NCI-H748 treated with DMSO at 0.1 percent for 48 hours (cell line): ENCODE measurements at regions not wholly inside any gene's neighbourhood (a gene's known extent, or its start where the extent isn't known, plus 50 kb on each side); places are given as distances from the start of the nearest gene placed in this dataset.

Source experiments
- DNase-seq: peaks from one replicate; lab custom pipeline; 2025; lab: John Stamatoyannopoulos, UW

DNA sequence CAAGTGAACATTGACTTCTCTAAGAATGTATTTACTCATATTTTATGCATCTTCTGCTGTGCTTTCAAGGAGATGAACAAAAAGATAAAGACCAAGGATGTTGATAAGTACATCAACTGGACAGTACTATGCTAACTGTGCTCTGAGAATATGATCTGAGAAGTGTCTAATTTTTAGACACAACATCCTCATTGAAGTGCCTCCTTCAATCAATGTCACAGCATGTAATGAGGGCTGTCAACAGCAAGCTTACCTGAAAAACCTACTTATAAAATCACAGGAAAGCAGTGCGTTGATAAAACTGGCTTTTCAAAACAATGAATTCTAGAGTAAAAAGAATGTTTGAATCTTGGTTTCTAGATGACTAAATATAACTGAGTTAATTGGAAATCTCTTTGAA lies 452.9 kb upstream of the DSEL start:
- DNase-seq = no peak

DNA sequence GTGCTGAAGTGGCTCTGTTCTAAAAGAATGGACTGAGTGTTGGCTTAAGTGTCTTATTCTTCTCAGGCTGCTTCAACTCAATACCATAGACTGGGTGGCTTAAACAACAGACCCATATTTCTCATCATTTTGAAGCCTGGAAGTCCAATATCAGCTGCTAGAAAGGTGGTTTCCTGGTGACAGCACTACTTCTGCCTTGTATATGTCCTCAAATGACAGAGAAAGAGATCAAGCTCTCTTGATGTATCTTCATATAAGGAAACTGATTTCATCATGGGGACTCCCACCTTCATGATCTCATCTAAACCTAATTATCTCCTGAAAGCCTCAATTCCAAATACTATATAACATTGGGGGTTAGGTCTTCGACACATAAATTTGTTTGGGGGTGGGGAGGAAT lies 449.7 kb upstream of the DSEL start:
- no peak for DNase-seq

DNA sequence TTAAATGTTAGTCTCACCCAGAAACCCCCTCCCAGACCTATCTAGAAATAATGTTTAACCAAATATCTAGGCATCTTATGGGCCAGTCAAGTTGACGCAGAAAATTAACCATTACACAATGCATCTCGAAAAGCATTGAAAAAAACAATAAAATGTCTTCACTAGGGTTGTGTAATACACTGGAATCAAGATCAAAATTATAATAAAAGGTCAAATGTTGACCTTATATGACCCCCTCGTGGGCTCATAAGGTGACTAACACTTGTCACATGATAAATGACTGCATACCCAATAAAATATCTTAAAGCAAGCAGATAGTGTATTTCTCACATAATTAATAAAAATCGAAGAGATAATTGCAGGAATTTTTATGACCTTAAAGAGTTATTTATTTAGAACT lies 447.9 kb upstream of the DSEL start:
- DNase-seq = no peak

DNA sequence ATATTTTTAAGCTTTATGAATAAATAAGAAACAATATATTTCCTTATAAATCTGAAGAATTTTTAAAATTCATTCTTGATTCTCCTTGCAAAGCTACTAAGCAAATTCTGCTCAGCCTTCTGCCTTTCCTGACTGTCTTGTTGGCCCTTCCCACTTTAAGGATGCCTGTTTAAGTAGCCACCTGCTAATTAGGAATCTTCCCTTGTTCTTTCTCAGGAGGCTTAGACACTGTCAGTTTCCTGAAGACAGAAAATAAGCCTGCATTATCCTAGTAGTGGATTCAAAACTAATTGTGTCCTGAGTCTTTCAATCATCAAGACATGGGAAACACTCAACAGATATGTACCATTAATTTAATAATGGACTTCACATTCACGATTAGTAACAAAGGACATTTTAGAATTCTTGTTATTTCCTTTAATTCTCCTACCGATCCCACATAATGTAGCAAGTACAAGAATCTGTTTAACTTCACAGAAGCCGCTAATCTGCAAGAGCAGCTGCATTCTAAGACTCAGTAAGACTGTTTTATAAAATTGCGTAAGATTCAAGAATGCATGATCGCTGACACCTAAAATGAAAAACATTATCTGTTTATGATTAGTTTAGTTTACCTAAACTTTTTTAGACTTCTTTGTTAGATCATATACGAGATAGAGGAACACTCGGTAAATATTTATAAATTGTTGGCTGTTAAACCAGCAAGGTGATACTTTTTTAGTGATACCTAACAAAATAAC lies 445.4 kb upstream of the DSEL start:
- DNase-seq = no peak

DNA sequence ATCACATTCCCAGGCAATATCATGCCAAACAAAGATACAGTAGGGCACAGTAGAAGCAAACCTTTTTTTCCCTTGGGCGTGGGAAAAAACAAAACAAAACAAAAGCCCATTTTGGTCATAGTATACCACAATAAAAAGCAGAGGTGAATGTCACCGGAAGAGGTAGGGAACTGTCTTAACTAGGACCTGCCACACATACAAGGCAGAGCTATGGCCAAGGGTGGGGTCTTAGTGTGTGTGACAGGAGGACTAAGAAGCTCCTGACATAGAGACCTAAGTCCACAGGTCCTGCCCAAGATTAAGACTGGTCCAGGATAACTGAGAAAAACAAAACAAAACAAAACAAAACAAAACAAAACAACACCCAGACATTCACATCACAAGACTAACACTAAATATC lies 441.2 kb upstream of the DSEL start:
- peak; percentile 29 for DNase-seq

DNA sequence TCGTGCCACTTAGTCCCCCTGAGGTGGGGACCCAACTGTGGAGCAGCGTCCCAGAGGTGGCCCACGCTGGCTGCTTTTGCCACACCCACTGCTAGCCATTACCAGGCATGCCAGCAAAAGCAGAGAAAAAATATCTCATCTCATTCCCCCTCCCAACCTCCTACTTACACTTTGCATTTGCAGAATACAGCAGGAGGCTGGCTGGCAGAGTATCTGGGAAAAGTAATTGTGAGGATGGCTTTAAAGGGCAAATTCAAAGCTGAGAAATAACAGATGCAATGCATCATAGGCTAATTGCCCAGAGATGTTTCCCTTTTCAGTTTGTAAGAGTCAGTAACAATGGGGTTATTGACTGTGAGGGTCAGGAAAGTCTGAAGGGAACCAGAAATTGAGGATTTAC lies 438.1 kb upstream of the DSEL start:
- DNase-seq = no peak

DNA sequence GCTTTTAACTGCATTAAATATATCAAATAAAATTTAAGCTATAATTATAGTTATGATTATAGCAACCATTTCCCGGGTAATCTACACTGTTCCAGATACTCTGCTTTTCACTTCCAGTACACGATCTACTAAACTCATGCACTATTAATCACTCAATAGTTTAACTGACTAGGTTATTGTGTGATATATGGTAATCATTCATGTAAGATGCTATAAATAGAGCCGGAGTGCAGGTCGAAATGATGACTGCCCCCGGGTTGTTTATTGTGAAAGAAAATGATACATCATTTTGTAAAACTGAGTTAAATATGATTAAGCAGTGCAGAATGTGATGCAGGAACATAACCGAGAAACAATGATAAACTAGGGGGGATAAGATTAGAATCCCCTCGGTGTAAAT lies 434.6 kb upstream of the DSEL start:
- no peak for DNase-seq

DNA sequence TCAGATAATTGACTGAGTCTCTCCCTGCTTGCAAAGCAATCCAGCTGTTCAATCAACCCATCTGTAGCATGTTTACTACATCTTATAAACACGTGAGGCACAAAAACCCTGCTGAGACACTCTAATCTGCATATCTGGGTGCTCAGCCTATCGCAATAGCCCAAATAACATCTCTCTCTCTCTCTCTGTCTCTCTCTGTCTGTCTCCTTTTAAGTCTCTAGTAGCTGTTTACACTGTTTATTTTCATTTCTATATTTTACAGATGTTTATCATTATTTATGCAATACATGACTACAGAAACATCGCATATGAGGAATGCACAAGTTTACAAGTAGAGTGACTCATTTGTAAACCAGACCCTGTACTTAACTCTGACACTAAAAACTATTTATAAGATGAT lies 422.1 kb upstream of the DSEL start:
- DNase-seq = no peak

DNA sequence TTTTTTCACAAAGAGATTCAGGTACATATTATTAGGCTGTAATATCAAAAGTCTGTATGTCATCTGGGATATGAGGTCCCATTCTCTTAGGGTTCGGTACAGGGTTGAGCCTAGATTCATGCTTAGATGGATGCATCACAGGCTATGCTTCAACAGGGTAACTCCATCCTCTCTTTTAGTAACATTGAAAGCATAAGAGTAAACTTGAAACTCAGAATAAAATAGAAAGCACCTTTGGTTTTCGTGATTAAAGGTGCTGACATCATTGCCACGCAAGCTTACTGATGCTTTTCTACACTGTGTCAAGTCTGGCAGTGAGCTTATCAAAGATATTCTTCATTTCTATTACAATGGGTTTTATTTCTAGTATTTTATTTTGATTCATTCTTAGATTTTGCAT lies 419.1 kb upstream of the DSEL start:
- no peak for DNase-seq

DNA sequence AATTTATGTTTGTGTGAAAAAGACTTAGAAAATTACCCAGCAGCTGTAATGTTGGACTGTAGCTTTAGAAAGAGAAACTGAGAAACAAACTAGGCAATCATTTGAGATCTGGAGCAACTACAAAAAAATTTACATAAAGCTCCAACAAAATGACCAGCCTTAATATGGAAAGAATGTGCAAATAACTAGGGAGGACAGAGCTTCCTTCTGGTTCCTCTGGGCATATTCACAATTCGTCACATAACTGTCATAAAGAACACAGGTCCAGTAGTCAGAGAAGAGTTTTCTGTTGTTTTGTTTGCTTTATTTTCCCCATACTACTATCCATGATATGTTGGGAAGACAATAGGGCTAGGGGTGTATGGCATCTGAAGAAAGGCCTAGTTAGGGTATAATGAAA lies 416.8 kb upstream of the DSEL start:
- DNase-seq = no peak

DNA sequence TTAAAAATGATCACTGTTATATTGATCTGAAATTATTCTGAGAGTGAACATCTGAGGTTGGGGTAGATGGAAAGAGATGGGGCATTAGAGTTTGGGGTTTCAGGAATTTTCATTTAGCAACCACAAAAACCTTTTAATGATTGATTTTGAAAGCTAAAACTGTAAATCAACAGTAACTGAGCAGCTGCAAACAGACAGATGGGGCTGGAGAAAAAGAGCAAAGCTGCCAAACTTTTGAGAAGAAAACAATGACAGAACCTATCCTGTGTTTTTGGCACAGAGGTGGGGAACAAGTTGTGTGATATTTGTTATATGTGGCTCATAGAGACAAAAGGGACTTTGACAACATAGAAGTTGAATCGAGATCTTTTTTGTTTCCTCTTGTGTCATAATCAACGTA lies 415.8 kb upstream of the DSEL start:
- no peak for DNase-seq

DNA sequence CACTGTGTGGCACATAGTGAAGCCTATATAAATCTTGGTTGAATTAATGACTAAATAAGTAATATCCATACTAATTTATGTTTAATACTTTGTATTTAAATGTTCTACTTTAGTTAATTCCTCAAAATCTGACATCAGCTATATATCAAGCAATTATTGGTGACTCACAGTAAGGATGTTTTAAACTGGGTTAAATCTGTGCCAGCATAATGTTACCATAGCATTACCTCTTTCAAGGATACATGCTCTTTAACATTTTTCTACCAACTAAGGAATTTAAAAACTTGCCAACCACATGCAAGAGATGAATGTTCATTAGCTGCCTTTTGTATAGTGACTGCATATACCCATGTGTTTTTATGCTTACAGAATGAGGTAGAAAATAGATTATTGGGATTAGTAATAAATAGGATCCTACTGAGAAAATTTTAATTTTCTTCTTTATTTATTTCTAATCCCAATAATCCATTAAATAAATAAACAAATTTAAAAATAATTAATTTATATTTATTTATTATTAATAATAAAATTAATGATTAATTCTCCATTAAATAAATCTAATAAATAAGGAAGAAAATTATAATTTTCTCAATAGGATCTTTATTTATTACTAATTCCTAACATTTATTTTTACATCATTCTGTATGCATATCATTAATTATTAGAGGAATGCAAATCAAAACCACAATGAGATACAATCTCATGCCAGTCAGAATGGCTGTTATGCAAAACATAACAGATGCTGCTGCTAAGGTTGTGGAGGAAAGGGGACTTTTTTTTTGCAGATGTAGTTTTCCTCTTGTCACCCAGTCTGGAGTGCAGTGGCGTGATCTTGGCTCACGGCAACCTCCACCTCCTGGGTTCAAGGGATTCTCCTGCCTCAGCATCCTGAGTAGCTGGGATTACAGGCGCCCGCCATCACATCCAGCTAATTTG lies 410.7 kb upstream of the DSEL start:
- DNase-seq = no peak

DNA sequence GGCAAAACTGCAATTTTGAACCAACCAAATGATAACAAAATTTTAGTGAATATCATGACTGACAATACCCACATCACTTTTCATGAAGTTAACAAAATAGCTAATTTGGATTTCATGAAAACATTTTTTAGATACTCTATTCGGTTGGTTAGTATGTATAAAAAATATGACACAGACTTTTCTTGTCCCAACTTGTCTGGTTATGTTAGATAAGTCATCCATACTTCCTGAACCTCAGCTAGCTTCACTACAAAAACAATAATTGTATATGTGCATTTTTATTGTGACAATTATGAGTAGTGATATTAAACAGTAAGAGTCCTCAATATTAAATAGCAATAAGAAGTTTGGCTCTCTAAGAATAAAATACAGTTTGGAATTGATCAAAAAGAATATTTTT lies 408.1 kb upstream of the DSEL start:
- DNase-seq = no peak

DNA sequence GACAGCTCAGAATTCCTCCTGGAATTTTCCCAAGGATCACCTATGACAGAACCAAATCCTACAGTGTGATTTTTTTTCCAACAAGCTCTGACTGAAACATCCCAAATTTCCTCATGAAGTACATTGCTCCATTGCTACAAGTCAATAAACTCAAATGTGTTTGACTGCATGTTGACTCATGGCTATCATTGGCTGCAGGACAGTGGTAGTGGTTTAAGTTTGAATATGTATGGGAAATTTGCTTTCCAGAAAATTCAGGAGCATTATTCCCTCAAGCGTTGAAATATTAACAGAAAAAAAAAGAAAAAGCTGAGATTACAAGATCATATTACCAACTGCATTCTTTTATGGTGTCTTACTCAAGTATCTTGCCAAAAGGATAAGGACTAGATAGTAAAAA lies 402.8 kb upstream of the DSEL start:
- no peak for DNase-seq

DNA sequence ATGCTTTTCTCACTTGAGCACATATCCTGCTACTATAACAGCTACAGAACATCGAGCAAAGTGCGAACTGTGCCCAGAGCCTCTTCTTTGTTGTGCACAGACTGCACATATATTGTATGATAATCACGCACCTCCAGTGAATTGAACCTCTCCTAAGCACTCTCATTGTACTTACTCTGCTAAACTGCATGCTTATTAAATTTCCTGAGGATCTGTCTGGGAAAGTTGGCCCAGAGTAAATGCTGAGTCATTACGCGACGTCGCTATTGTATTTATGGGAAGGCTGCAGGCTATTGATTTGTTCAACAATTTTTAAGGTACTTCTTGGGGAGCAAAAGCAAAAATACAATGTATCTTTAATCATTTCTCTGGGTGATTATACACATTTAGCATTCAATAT lies 399.6 kb upstream of the DSEL start:
- peak; percentile 35 for DNase-seq

DNA sequence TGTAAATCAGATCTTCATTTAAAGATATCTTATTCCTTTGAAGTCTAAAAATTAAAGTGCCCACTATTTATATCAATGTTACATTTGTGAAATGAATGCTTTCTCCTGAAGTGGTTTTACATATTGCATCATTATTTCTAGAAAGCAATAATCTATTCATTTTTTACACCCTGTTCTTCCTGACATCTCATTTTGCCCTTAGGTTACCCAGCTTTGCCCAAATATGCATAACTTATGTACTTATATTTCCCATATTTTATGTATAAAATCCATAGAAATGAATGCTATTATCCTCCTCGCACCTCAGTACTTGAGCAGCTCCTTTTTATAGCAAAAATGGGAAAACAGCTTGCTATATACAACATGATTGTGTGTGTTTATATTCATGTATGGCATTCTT lies 396.5 kb upstream of the DSEL start:
- no peak for DNase-seq

DNA sequence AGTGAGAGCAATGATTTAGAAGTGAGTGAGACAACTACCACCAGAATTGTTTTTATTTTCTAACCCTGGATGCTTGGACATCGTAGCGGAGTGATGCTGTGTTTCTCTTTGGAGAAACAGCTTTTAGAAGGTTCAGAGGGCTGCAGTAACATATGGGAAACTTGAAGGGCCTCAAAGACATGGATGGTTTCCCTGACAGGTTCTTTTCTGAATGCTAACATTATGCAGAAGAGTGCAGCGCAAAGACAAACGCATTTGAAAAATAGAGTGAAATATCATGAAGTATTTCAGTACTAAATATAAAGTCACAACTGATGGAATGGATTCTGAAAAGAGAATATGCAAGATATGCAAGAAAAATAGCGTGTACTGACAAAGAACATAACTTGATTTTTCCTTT lies 385.1 kb upstream of the DSEL start:
- no peak for DNase-seq

DNA sequence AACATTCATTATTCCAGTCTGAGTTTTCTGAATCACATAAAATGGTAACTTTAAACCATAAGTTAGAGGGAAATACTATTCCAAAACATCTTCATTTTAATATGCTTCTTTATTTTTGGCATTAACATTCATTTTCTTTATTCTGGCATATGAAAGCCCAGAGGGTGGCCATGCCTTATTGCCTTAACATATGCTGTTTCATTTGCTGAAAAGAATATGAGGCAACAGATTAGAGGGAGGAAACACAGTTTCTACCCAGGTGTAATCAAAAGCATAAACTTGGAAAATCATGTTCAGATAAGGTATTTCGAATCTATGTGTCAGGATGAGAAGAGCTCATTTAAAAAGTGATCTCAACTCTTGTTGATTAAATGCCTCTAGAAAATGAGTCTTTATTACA lies 379.9 kb upstream of the DSEL start:
- DNase-seq = no peak

DNA sequence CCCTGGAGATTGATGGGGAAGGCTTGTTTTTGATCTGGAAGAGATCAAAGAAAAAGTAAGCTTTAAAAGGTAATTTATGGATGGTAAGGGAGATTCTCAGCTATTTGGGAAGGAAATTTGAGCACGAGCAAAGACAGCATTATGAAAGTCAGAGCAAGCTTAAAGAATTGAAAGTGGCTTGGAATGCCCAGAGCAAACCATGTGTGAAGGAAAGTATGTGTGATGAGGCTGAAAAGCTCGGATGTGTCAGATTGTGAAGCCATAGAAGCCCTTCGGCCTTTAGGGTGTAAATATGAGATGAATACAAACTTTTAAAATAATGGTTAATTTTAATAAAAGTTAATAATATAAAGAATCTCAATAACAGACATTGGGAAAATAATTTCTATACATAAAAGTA lies 377.4 kb upstream of the DSEL start:
- DNase-seq = no peak

DNA sequence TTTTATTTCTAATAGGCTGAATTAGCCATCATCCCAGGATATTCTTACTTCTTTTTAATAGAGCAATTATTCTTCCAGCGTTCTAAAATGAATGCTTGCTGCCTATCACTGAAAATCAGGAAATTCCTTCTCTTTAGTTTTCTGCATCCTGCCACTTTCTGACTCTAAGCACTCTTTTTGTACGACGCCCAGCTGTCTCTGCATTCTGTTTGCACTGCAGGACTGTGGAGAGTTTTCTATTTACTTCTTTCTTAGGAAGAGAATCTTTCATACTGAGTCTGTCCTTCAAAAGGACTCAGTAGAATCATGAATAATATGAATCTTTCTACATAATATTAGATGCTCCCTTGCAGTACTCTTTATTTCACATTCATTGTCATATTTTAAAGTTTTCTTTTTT lies 360.4 kb upstream of the DSEL start:
- no peak for DNase-seq

DNA sequence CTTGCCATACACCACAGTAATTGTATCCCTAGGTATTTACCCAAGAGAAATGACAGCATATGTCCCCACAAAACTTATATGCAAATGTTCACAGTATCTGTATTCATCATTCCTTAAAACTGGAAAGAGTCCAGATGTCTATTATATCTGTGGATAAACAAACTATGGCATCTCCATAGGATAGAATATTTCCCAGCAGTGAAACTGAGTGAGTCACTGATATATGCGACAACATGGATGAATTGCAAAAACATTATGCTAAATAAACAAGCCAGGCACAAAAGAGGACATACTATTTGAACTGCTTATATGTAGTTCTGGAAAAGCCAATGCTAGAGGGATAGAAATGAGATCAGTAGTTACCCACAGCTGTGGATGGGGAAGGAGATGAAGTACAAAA lies 359.4 kb upstream of the DSEL start:
- DNase-seq = peak; percentile 39

DNA sequence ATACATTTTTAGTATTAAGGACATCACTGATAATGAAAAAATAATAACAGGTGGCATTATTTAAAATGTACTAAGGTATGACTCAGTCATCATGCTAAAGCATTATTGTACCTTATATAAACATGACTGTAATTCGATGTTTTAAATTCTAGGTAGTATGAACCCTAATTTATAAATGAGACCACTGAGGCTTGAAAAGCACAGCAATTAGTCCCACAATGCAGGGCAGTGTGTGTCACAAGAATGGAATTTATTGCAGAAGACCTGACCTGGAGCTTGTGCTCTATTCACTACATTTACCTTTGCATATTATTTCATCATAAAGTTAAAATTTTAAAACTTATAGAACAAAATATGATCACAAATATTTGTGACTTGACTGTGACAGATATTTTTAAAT lies 358.5 kb upstream of the DSEL start:
- no peak for DNase-seq

DNA sequence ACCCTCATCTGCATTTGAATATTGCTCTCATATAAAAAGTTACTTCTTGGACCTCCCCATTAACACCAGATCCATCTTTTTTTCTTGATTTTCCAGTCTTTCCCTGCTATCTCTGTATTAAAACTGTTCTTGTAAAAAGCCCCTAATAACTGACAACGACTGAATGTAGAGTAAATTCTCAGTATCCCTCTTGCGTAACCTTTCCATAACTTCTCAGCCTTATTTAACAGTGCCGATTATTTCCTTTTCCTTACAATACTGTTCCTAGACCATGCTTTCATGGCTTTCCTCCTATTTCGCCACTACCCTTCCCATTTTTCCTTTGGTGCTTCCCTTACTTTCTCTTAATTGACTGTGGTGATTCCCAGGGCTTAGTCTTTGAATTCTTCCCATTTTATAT lies 348.9 kb upstream of the DSEL start:
- DNase-seq = no peak
